HEK293 (cell line): ENCODE measurements at regions not wholly inside any gene's neighbourhood (a gene's known extent, or its start where the extent isn't known, plus 50 kb on each side); places are given as distances from the start of the nearest gene placed in this dataset.

Experiments
- CTCF ChIA-PET: fragments of 350-600 bp; formaldehyde crosslinking; extraction: SDS; loops from one replicate; lab custom pipeline; 2021; ENCODE audit warnings: antibody characterized with exemption; lab: Yijun Ruan, JAX
- POLR2A ChIA-PET: fragments of 300-600 bp; formaldehyde crosslinking; extraction: SDS; loops from one replicate; lab custom pipeline; 2020; ENCODE audit warnings: antibody characterized with exemption, inconsistent platforms; lab: Yijun Ruan, JAX
- H3K27ac ChIP-seq: fragments of 200-500 bp; sonication (Bioruptor generic); 2 replicates; pipeline ENCODE4 v1.5.1; 2014; ENCODE audit warnings: low read depth, low read length, control low read depth, inconsistent platforms; ENCODE audit errors: extremely low read depth
- H3K36me3 ChIP-seq, 2 experiments: fragments of 200-500 bp in 1 of 2; sonication (Bioruptor generic) in 1 of 2; 1 replicate in 1 of 2; 2 replicates in 1 of 2; pipeline ENCODE4 v1.5.1; 2014 to 2017; ENCODE audit warnings: inconsistent platforms in 2 of 2, low read length in 2 of 2; ENCODE audit not compliant: control insufficient read depth in 2 of 2, insufficient read depth in 1 of 2
- H3K4me1 ChIP-seq: fragments of 200-500 bp; sonication (Bioruptor generic); 2 replicates; pipeline ENCODE4 v1.5.1; 2014; ENCODE audit warnings: mild to moderate bottlenecking, low read length, inconsistent platforms; ENCODE audit not compliant: control insufficient read depth, insufficient read depth
- H3K4me3 ChIP-seq: 2 replicates; pipeline ENCODE4 v1.5.1; 2011; ENCODE audit warnings: low read depth, mild to moderate bottlenecking, control low read depth, low read length, moderate library complexity
- H3K9me3 ChIP-seq: fragments of 200-500 bp; sonication (Bioruptor generic); 2 replicates; pipeline ENCODE4 v1.5.1; 2014; ENCODE audit warnings: low read depth, low read length, inconsistent platforms; ENCODE audit not compliant: control insufficient read depth, insufficient read depth
- BCL11A ChIP-seq: fragments of 450-650 bp; formaldehyde crosslinking; IDR thresholded peaks from 2 replicates; pipeline ENCODE4 v1.5.1; 2016; ENCODE audit warnings: low read depth, missing biosample characterization, missing genetic modification characterization
- BCL11B ChIP-seq: fragments of 450-650 bp; formaldehyde crosslinking; IDR thresholded peaks from 2 replicates; pipeline ENCODE4 v1.5.1; 2016; ENCODE audit warnings: low read depth, missing biosample characterization, missing genetic modification characterization
- EGR2 ChIP-seq: fragments of 450-650 bp; formaldehyde crosslinking; IDR thresholded peaks from 2 replicates; pipeline ENCODE4 v1.5.1; 2016; ENCODE audit warnings: low read depth, missing biosample characterization, missing genetic modification characterization
- GLIS1 ChIP-seq: fragments of 450-650 bp; formaldehyde crosslinking; IDR thresholded peaks from 2 replicates; pipeline ENCODE4 v1.5.1; 2016; ENCODE audit warnings: missing biosample characterization, missing genetic modification characterization
- HOXA7 ChIP-seq: sonication (generic); formaldehyde crosslinking; IDR thresholded peaks from 2 replicates; pipeline ENCODE4 v1.8.1; 2022; ENCODE audit warnings: missing genetic modification reagents, borderline replicate concordance
- MZF1 ChIP-seq: fragments of 450-650 bp; formaldehyde crosslinking; IDR thresholded peaks from 2 replicates; pipeline ENCODE4 v1.5.1; 2017; ENCODE audit warnings: missing biosample characterization, missing genetic modification characterization, borderline replicate concordance
- OVOL3 ChIP-seq: fragments of 450-650 bp; formaldehyde crosslinking; IDR thresholded peaks from 2 replicates; pipeline ENCODE4 v1.5.1; 2016; ENCODE audit warnings: missing biosample characterization, missing genetic modification characterization
- SCRT1 ChIP-seq: fragments of 450-650 bp; formaldehyde crosslinking; IDR thresholded peaks from 2 replicates; pipeline ENCODE4 v1.5.1; 2016; ENCODE audit warnings: missing biosample characterization, missing genetic modification characterization, borderline replicate concordance
- SP2 ChIP-seq: fragments of 450-650 bp; formaldehyde crosslinking; IDR thresholded peaks from 2 replicates; pipeline ENCODE4 v1.5.1; 2016; ENCODE audit warnings: missing biosample characterization, missing genetic modification characterization
- ZBTB17 ChIP-seq: fragments of 450-650 bp; formaldehyde crosslinking; IDR thresholded peaks from 2 replicates; pipeline ENCODE4 v1.5.1; 2016; ENCODE audit warnings: missing biosample characterization, missing genetic modification characterization
- ZFHX2 ChIP-seq: fragments of 450-650 bp; formaldehyde crosslinking; conservative IDR thresholded peaks from 2 replicates; pipeline ENCODE4 v1.5.1; 2016; ENCODE audit warnings: missing biosample characterization, missing genetic modification characterization
- ZFP69B ChIP-seq: fragments of 450-650 bp; formaldehyde crosslinking; IDR thresholded peaks from 2 replicates; pipeline ENCODE4 v1.5.1; 2016; ENCODE audit warnings: missing biosample characterization, missing genetic modification characterization
- ZNF10 ChIP-seq: fragments of 450-650 bp; formaldehyde crosslinking; IDR thresholded peaks from 2 replicates; pipeline ENCODE4 v1.5.1; 2017; ENCODE audit warnings: missing biosample characterization, missing genetic modification characterization
- ZNF112 ChIP-seq: fragments of 450-650 bp; formaldehyde crosslinking; IDR thresholded peaks from 2 replicates; pipeline ENCODE4 v1.5.0; 2017; ENCODE audit warnings: missing biosample characterization, missing genetic modification characterization
- ZNF133 ChIP-seq: fragments of 450-650 bp; formaldehyde crosslinking; IDR thresholded peaks from 2 replicates; pipeline ENCODE4 v1.5.1; 2016; ENCODE audit warnings: missing biosample characterization, missing genetic modification characterization
- ZNF174 ChIP-seq: fragments of 450-650 bp; formaldehyde crosslinking; IDR thresholded peaks from 2 replicates; pipeline ENCODE4 v1.5.0; 2017; ENCODE audit warnings: missing biosample characterization, mild to moderate bottlenecking, missing genetic modification characterization
- ZNF19 ChIP-seq: fragments of 450-650 bp; formaldehyde crosslinking; IDR thresholded peaks from 2 replicates; pipeline ENCODE4; 2016; ENCODE audit warnings: missing biosample characterization, missing genetic modification characterization, low read depth
- ZNF211 ChIP-seq: fragments of 450-650 bp; formaldehyde crosslinking; IDR thresholded peaks from 2 replicates; pipeline ENCODE4 v1.5.1; 2016; ENCODE audit warnings: low read depth, missing biosample characterization, missing genetic modification characterization
- ZNF24 ChIP-seq: fragments of 450-650 bp; formaldehyde crosslinking; IDR thresholded peaks from 2 replicates; pipeline ENCODE4 v1.5.1; 2016; ENCODE audit warnings: missing biosample characterization, missing genetic modification characterization
- ZNF324 ChIP-seq: fragments of 450-650 bp; formaldehyde crosslinking; IDR thresholded peaks from 2 replicates; pipeline ENCODE4 v1.5.1; 2016; ENCODE audit warnings: missing biosample characterization, missing genetic modification characterization
- ZNF423 ChIP-seq: fragments of 450-650 bp; formaldehyde crosslinking; IDR thresholded peaks from 2 replicates; pipeline ENCODE4 v1.5.1; 2016; ENCODE audit warnings: missing biosample characterization, missing genetic modification characterization
- ZNF501 ChIP-seq: fragments of 450-650 bp; formaldehyde crosslinking; IDR thresholded peaks from 2 replicates; pipeline ENCODE4 v1.5.1; 2016; ENCODE audit warnings: missing biosample characterization, missing genetic modification characterization
- ZNF548 ChIP-seq: fragments of 450-650 bp; formaldehyde crosslinking; IDR thresholded peaks from 2 replicates; pipeline ENCODE4 v1.5.1; 2016; ENCODE audit warnings: missing biosample characterization, missing genetic modification characterization
- ZNF571 ChIP-seq: fragments of 450-650 bp; formaldehyde crosslinking; IDR thresholded peaks from 2 replicates; pipeline ENCODE4 v1.5.0; 2017; ENCODE audit warnings: missing biosample characterization, missing genetic modification characterization
- ZNF654 ChIP-seq: fragments of 450-650 bp; formaldehyde crosslinking; IDR thresholded peaks from 2 replicates; pipeline ENCODE4 v1.5.1; 2016; ENCODE audit warnings: low read depth, missing biosample characterization, missing genetic modification characterization
- ZNF843 ChIP-seq: fragments of 450-650 bp; formaldehyde crosslinking; IDR thresholded peaks from 2 replicates; pipeline ENCODE4 v1.5.1; 2016; ENCODE audit warnings: missing biosample characterization, missing genetic modification characterization
- TF ChIP-seq, protein P1 (sequence below): fragments of 450-650 bp; formaldehyde crosslinking; IDR thresholded peaks from 2 replicates; pipeline ENCODE4 v1.5.1; 2017; ENCODE audit warnings: missing biosample characterization, missing genetic modification characterization
- TF ChIP-seq, protein P2 (sequence below): fragments of 450-650 bp; formaldehyde crosslinking; IDR thresholded peaks from 2 replicates; pipeline ENCODE4 v1.5.1; 2016; ENCODE audit warnings: missing biosample characterization, missing genetic modification characterization

GRCh38 chr15:72971766-72972165 lies 80.5 kb upstream of the NEO1 start (continued):
- TF ChIP-seq, protein P1, sequence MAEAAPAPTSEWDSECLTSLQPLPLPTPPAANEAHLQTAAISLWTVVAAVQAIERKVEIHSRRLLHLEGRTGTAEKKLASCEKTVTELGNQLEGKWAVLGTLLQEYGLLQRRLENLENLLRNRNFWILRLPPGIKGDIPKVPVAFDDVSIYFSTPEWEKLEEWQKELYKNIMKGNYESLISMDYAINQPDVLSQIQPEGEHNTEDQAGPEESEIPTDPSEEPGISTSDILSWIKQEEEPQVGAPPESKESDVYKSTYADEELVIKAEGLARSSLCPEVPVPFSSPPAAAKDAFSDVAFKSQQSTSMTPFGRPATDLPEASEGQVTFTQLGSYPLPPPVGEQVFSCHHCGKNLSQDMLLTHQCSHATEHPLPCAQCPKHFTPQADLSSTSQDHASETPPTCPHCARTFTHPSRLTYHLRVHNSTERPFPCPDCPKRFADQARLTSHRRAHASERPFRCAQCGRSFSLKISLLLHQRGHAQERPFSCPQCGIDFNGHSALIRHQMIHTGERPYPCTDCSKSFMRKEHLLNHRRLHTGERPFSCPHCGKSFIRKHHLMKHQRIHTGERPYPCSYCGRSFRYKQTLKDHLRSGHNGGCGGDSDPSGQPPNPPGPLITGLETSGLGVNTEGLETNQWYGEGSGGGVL (tag by site-specific recombination), result no peak
- TF ChIP-seq ZNF324 (tag by site-specific recombination), result no peak

DNA sequence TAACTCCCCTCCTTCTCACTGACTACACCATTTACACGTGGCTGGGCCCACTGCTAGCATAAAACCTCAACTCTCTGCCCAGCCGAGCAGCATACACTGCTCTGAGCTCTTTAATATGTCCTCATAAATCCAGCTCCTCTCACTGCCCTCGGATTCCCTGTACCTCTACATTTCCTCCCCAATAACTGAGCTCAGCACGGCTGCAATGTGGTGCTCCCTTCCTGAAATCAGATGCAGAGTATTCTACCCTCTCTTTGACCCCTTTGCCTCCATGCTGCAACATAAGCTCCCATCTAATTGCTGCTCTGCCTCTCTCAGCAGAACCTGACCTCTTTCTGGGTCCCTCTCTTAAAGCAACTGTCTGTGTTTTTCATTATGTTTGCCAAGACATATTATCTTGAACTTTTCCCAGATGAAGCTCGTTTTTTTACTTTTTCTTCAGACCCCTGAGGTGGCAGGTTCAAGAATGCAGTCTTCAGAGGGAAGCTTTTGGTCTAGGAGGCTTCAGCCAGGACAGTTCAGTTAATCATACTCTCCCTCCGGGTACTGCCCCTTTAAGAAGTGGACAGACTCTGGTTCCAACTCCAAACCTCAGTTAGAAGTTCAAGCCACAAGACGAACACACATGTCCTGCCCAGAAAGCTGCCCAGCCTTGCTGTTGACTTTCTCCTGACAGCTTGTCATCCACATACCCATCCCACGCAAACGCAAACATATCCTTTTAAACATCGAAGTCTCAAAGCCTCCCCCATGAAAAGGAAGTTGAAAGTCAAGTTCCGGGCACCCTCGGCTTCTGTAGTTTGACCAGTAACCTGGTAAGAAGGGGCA lies 81.1 kb upstream of the NEO1 start:
- ChIA-PET CTCF (interaction anchor here (0.6 kb wide), 1 partner anchor 49 kb away, joined by 3 read pairs; no protein-coding TSS in a partner anchor), POLR2A (no interaction called here)
- no peaks in the 10 kb centered on the region for H3K36me3 ChIP-seq
- no peak overlapping the region for H3K4me3 ChIP-seq
- H3K27ac ChIP-seq, result no peak overlapping the region
- H3K4me1 ChIP-seq, result peaks cover 25% of the 10 kb centered on the region
- no peaks in the 10 kb centered on the region for H3K9me3 ChIP-seq
- TF ChIP-seq MZF1, result peak; percentile 44; the same call in 1 of the 2 replicates
- TF ChIP-seq EGR2, result peak; percentile 55; the same call in 1 of the 2 replicates
- TF ChIP-seq ZFHX2, result 0 out of 2 replicates have a peak, but pooled peaks have one; percentile 27
- TF ChIP-seq, protein P2, sequence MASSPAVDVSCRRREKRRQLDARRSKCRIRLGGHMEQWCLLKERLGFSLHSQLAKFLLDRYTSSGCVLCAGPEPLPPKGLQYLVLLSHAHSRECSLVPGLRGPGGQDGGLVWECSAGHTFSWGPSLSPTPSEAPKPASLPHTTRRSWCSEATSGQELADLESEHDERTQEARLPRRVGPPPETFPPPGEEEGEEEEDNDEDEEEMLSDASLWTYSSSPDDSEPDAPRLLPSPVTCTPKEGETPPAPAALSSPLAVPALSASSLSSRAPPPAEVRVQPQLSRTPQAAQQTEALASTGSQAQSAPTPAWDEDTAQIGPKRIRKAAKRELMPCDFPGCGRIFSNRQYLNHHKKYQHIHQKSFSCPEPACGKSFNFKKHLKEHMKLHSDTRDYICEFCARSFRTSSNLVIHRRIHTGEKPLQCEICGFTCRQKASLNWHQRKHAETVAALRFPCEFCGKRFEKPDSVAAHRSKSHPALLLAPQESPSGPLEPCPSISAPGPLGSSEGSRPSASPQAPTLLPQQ (tag by site-specific recombination), result peak; percentile 94
- TF ChIP-seq ZNF10, result no peak
- no peak for TF ChIP-seq ZNF211 (tag by site-specific recombination)
- TF ChIP-seq, protein P1 (tag by site-specific recombination), result 0 out of 2 replicates have a peak, but pooled peaks have one; percentile 5
- peak; percentile 89 for TF ChIP-seq ZFP69B (tag by site-specific recombination)
- peak; percentile 50 for TF ChIP-seq ZBTB17 (tag by site-specific recombination)
- TF ChIP-seq OVOL3 (tag by site-specific recombination), result no peak
- TF ChIP-seq ZNF24 (tag by site-specific recombination), result no peak
- TF ChIP-seq, all 188 proteins: peak for 7

DNA sequence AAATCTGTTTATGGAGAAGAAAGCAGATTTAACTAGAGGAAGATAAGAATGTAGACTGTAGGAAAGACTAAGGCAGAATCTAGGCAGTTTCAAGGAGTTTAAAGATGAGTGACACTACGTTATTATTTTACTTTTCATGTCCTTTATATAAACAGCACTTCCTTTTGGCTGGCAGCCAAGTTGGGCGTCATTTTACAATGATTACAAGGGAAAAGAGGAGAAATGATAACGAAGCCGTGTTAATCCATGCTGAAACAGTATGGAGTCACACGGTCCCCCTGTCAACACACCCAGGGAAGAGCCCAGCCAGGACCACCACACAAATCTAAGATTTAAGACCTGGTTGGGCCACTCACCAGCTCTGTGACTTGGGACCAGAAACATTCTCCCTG lies 83.7 kb upstream of the NEO1 start:
- no peak overlapping the region for H3K4me3 ChIP-seq
- ChIA-PET POLR2A (no interaction called here), CTCF (interaction anchor here (0.6 kb wide), 1 partner anchor 338 kb away, joined by 4 read pairs; no protein-coding TSS in a partner anchor)
- H3K9me3 ChIP-seq, result no peaks in the 10 kb centered on the region
- peaks cover 25% of the 10 kb centered on the region for H3K4me1 ChIP-seq
- H3K36me3 ChIP-seq, result no peaks in the 10 kb centered on the region
- H3K27ac ChIP-seq, result peak overlapping the region; percentile 35
- TF ChIP-seq ZNF112 (tag by site-specific recombination) (peak; percentile 76), SCRT1 (no peak), ZNF174 (tag by site-specific recombination) (no peak), HOXA7 (no peak), ZNF133 (tag by site-specific recombination) (no peak), ZNF501 (tag by site-specific recombination) (no peak), ZNF324 (tag by site-specific recombination) (no peak), BCL11B (tag by site-specific recombination) (no peak), ZNF571 (tag by site-specific recombination) (no peak), ZNF548 (tag by site-specific recombination) (no peak), BCL11A (tag by site-specific recombination) (no peak), SP2 (tag by site-specific recombination) (no peak), ZNF19 (tag by site-specific recombination) (no peak), ZNF423 (tag by site-specific recombination) (no peak), GLIS1 (no peak), ZNF654 (no peak), ZNF843 (tag by site-specific recombination) (peak; percentile 26; the same call in 1 of the 2 replicates)
